B cell (primary cell): ENCODE measurements at regions not wholly inside any gene's neighbourhood (a gene's known extent, or its start where the extent isn't known, plus 50 kb on each side); places are given as distances from the start of the nearest gene placed in this dataset.

Experiments
- ATAC-seq: fragments of 200-7000 bp; cut with Tn5 transposase; one replicate; pipeline ENCODE4 v1.10.0; 2021; ENCODE audit warnings: low read depth, mild to moderate bottlenecking, moderate number of reproducible peaks, moderate library complexity
- CTCF ChIA-PET: fragments of 350-600 bp; sonication (Branson Sonifier 250); formaldehyde crosslinking; loops from one replicate; lab custom pipeline; 2021; ENCODE audit warnings: antibody characterized with exemption, inconsistent platforms; lab: Charles Lee
- POLR2A ChIA-PET: fragments of 350-600 bp; sonication (Branson Sonifier 250); formaldehyde crosslinking; loops from one replicate; lab custom pipeline; 2021; ENCODE audit warnings: antibody characterized with exemption; lab: Charles Lee
- DNase-seq: peaks from one replicate; pipeline ENCODE4 v3.0.0; 2013
- H2AFZ ChIP-seq: 2 replicates; pipeline ENCODE4 v1.6.1; 2012; ENCODE audit warnings: mild to moderate bottlenecking, low read depth, low read length; ENCODE audit not compliant: insufficient read depth, poor library complexity, severe bottlenecking
- H3K27ac ChIP-seq, 2 donors: 1 replicate in 1 of 2; 2 replicates in 1 of 2; pipeline ENCODE4 v1.5.1; 2012 to 2013; ENCODE audit warnings: low read length in 2 of 2, mild to moderate bottlenecking in 2 of 2, moderate library complexity in 1 of 2
- H3K27me3 ChIP-seq, 4 experiments: fragments of 200-600 bp in 1 of 4; sonication (generic) in 1 of 4; replicated peaks in 1 of 4; 1 replicate in 2 of 4; 2 replicates in 2 of 4; pipeline versions ENCODE4 v1.6.1 to v1.7.0; 2013 to 2016; ENCODE audit warnings: low read length in 3 of 4, mild to moderate bottlenecking in 2 of 4, mixed read lengths in 1 of 4, moderate library complexity in 1 of 4; ENCODE audit not compliant: insufficient read depth in 4 of 4, control insufficient read depth in 3 of 4; ENCODE audit errors: control extremely low read depth in 1 of 4
- H3K36me3 ChIP-seq, 2 experiments: replicated peaks in 1 of 2; 1 replicate in 1 of 2; 2 replicates in 1 of 2; pipeline versions ENCODE4 v1.6.1 to v1.7.1; 2013; ENCODE audit warnings: low read length in 1 of 2; ENCODE audit not compliant: insufficient read depth in 2 of 2, control insufficient read depth in 1 of 2; ENCODE audit errors: control extremely low read depth in 1 of 2, extremely low read depth in 1 of 2
- H3K4me1 ChIP-seq, 2 donors: fragments of 200-600 bp in 1 of 2; sonication (generic) in 1 of 2; 1 replicate in 1 of 2; 2 replicates in 1 of 2; pipeline versions ENCODE4 v1.5.1 to v1.6.1; 2013 to 2017; ENCODE audit warnings: low read length in 2 of 2; ENCODE audit not compliant: control insufficient read depth in 2 of 2, insufficient read depth in 2 of 2
- H3K4me2 ChIP-seq: replicated peaks from 2 replicates; pipeline ENCODE3; 2012; ENCODE audit warnings: mild to moderate bottlenecking, low read depth, low read length; ENCODE audit not compliant: poor library complexity, severe bottlenecking
- H3K4me3 ChIP-seq, 5 experiments: fragments of 200-600 bp in 1 of 5; sonication (generic) in 1 of 5; 1 replicate in 3 of 5; 2 replicates in 2 of 5; pipeline versions ENCODE4 v1.5.1 to v1.7.0; 2011 to 2016; ENCODE audit warnings: low read length in 4 of 5, mild to moderate bottlenecking in 4 of 5, low read depth in 2 of 5, control low read depth in 1 of 5, moderate library complexity in 1 of 5; ENCODE audit not compliant: insufficient read depth in 1 of 5; ENCODE audit errors: control extremely low read depth in 1 of 5, extremely low read depth in 1 of 5
- H3K79me2 ChIP-seq: fragments of 200-600 bp; sonication (generic); one replicate; pipeline ENCODE4 v1.6.0; 2016; ENCODE audit warnings: low read length; ENCODE audit not compliant: control insufficient read depth, insufficient read depth
- H3K9ac ChIP-seq: fragments of 200-600 bp; sonication (generic); 2 replicates; pipeline ENCODE4 v1.6.1; 2017; ENCODE audit warnings: mild to moderate bottlenecking, low read length, moderate library complexity
- H3K9me3 ChIP-seq, 3 donors: one replicate each; pipeline versions ENCODE4 v1.6.1 to v1.7.1; 2013; ENCODE audit warnings: low read length in 2 of 3; ENCODE audit not compliant: control insufficient read depth in 2 of 3, insufficient read depth in 1 of 3; ENCODE audit errors: control extremely low read depth in 1 of 3
- H4K20me1 ChIP-seq: 2 replicates; pipeline ENCODE4 v1.6.0; 2012; ENCODE audit warnings: mild to moderate bottlenecking, low read length; ENCODE audit not compliant: insufficient read depth, control insufficient read depth, poor library complexity, severe bottlenecking
- H3K27ac Mint-ChIP-seq: one replicate; pipeline ENCODE4 v1.8.0; 2021; ENCODE audit warnings: mixed read lengths
- H3K27me3 Mint-ChIP-seq: one replicate; pipeline ENCODE4 v1.8.0; 2021; ENCODE audit warnings: mixed read lengths
- H3K4me1 Mint-ChIP-seq: one replicate; pipeline ENCODE4 v1.8.0; 2021; ENCODE audit warnings: mixed read lengths
- H3K4me3 Mint-ChIP-seq: one replicate; pipeline ENCODE4 v1.8.0; 2021; ENCODE audit warnings: mixed read lengths
- H3K9me3 Mint-ChIP-seq: one replicate; pipeline ENCODE4 v1.8.0; 2022; ENCODE audit warnings: mixed read lengths; ENCODE audit not compliant: insufficient read depth
- CTCF ChIP-seq: fragments of 200-600 bp; IDR thresholded peaks from one replicate; pipeline ENCODE4 v1.8.0; 2022; ENCODE audit warnings: antibody characterized with exemption, mild to moderate bottlenecking
- EZH2 ChIP-seq: IDR thresholded peaks from 2 replicates; pipeline ENCODE4 v1.6.1; 2012; ENCODE audit warnings: borderline replicate concordance, low read depth, mild to moderate bottlenecking, moderate library complexity, low read length; ENCODE audit not compliant: insufficient read depth, poor library complexity, severe bottlenecking
- WGBS: methylation state at CpG from one replicate; pipeline ENCODE4 v1.1.5; 2013; ENCODE audit warnings: missing lambda C conversion rate; ENCODE audit not compliant: insufficient coverage; 5-methylcytosine and 5-hydroxymethylcytosine counted together
- intact Hi-C: fragments of 100-400 bp; cut with micrococcal nuclease; formaldehyde crosslinking; loops from one replicate; pipeline ENCODE4 v1.10.0; 2022

GRCh38 chr15:61612111-61612510 lies 383.0 kb upstream of the RORA start:
- H3K27ac Mint-ChIP-seq, result no peak overlapping the region
- no peaks in the 10 kb centered on the region for H3K4me1 ChIP-seq
- H3K9ac ChIP-seq, result no peak overlapping the region
- no peaks in the 10 kb centered on the region for H3K36me3 ChIP-seq
- H3K4me3 ChIP-seq, result no peak overlapping the region
- H3K27ac ChIP-seq, result no peak overlapping the region
- TF ChIP-seq EZH2 (no peak), CTCF (no peak)
- CTCF ChIA-PET, result no interaction called here
- H3K27me3 Mint-ChIP-seq, result peaks cover 21% of the 10 kb centered on the region
- H3K4me1 Mint-ChIP-seq, result no peaks in the 10 kb centered on the region
- POLR2A ChIA-PET, result no interaction called here
- H3K27me3 ChIP-seq, result peaks cover 0 to 3% (median 0%) of the 10 kb centered on the region in 4 experiments
- no peaks in the 10 kb centered on the region for H4K20me1 ChIP-seq
- no peak overlapping the region for H3K4me2 ChIP-seq
- no peaks in the 10 kb centered on the region for H3K79me2 ChIP-seq
- H3K9me3 ChIP-seq, result peaks cover 2 to 15% (median 4%) of the 10 kb centered on the region in 3 donors
- H3K4me3 Mint-ChIP-seq, result no peak overlapping the region
- intact Hi-C loops, result no loop called here
- H2AFZ ChIP-seq, result no peak overlapping the region
- ATAC-seq (no peak), DNase-seq (no peak)
- peaks cover 7% of the 10 kb centered on the region for H3K9me3 Mint-ChIP-seq

- no peak overlapping the region for H3K27ac Mint-ChIP-seq
- intact Hi-C loops, result no loop called here
- H3K4me1 Mint-ChIP-seq, result no peaks in the 10 kb centered on the region
- peaks cover 20% of the 10 kb centered on the region for H3K27me3 Mint-ChIP-seq
- DNase-seq, result no peak
- H3K9ac ChIP-seq, result no peak overlapping the region
- no peaks in the 10 kb centered on the region for H3K36me3 ChIP-seq
- no CpG with 5 or more reads among the region's 6 CpGs for WGBS
- POLR2A ChIA-PET, result no interaction called here
- TF ChIP-seq EZH2 (no peak), CTCF (no peak)
- peaks cover 0 to 2% (median 0%) of the 10 kb centered on the region in 3 donors for H3K9me3 ChIP-seq
- H3K9me3 Mint-ChIP-seq, result no peaks in the 10 kb centered on the region
- CTCF ChIA-PET, result no interaction called here
- no peak overlapping the region for H2AFZ ChIP-seq
- no peak overlapping the region for H3K4me2 ChIP-seq
- H3K27ac ChIP-seq, result no peak overlapping the region
- no peaks in the 10 kb centered on the region for H4K20me1 ChIP-seq
- H3K4me3 Mint-ChIP-seq, result no peak overlapping the region
- H3K4me1 ChIP-seq, result no peaks in the 10 kb centered on the region
- no peak for ATAC-seq
- H3K79me2 ChIP-seq, result no peaks in the 10 kb centered on the region
- H3K4me3 ChIP-seq, result no peak overlapping the region
- peaks cover 0 to 3% (median 0%) of the 10 kb centered on the region in 4 experiments for H3K27me3 ChIP-seq
Measured at GRCh38 chr15:61605343-61605742, 376.2 kb upstream of the RORA start.
